ENCODE measurements at regions not wholly inside any gene's neighbourhood (a gene's known extent, or its start where the extent isn't known, plus 50 kb on each side); places are given as distances from the start of the nearest gene placed in this dataset.
"Not testable (repeated sequence)": the region's sequence is repeated elsewhere in the genome, so short reads cannot be mapped to it uniquely, and the experiment has no call there.

GRCh38 chr16:66205287-66206231 is 160.9 kb upstream of the CDH5 start:
- no peak for DNase-seq

DNA sequence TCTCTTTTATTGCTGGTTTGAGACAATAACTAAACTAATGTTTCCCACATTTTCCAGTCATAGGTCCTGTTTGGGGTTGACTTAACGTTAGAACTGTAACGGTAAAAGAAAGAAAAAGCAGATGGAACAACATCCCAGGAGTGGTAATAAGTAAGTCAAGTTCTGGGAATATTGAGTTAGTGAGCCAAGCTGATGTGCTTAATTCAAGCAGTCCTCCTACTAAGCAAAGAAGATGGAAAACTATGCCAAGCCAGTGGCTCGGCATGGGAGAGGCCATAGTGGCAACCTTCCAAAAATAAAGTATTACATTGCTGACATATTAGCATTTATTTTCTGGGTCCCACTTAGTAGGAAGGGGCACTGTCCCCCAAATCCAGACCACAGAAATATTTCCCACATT is 161.7 kb upstream of the CDH5 start:
- DNase-seq = no peak

- no peak for DNase-seq
Observed at GRCh38 chr16:66203476-66203875, 163.0 kb upstream of the CDH5 start.

GRCh38 chr16:66199189-66199588 is 167.3 kb upstream of the CDH5 start:
- no peak for DNase-seq

DNA sequence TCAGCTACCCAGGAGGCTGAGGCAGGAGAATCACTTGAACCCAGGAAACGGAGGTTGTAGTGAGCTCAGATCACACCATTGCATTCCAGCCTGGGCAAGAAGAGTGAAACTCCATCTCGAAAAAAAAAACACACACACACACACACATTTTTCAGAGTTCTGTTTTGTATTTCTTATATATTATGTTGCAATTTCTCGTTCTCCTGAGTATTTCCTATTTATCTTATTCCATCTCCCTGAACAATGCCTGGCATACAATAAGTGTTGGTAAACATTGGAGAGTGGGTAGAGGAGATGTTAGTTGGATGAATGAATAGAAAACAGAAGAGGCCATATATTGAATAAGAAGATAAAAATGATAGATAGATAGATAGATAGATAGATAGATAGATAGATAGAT is 167.8 kb upstream of the CDH5 start:
- DNase-seq = no peak

- DNase-seq = no peak
Observed at GRCh38 chr16:66197668-66198278, 168.7 kb upstream of the CDH5 start.

DNA sequence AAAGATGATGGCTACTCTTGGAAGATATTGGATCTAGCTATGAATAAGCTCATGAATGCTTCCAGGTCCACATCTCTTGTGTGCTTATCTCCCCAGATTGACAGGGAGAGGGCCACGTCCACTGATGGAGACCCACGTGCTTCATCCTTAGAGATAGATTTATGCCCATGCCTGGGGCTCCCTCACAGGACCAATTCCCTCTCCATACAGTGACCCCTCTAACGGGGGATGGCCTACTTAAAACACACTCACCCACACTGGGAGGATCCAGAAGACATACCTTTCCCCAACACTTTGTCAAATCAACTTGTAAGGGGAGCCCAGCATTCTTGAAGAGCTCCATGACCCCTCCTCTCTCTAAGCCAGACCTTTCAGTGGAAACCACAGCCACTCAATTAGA is 169.7 kb upstream of the CDH5 start:
- DNase-seq = no peak

DNA sequence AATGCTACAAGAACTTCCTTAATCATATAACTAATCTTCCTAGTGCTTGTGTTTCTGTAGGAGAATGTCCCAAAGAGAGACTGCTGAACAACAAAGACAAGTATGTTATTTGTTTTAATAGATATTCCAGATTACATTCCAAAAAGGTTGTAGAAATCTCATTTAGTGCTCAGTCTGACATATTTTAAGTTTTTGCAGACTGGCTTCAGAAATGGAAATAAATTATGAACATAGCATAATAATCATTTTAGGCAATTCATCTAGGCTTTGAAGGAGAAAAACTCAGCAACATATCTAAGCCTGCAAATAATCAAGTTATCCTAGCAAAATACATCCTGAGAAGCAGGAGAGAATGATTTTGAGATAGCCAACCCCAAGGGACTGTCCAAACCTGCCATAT is 171.6 kb upstream of the CDH5 start:
- DNase-seq = no peak

- DNase-seq = no peak
Observed at GRCh38 chr16:66193543-66194229, 172.8 kb upstream of the CDH5 start.

DNA sequence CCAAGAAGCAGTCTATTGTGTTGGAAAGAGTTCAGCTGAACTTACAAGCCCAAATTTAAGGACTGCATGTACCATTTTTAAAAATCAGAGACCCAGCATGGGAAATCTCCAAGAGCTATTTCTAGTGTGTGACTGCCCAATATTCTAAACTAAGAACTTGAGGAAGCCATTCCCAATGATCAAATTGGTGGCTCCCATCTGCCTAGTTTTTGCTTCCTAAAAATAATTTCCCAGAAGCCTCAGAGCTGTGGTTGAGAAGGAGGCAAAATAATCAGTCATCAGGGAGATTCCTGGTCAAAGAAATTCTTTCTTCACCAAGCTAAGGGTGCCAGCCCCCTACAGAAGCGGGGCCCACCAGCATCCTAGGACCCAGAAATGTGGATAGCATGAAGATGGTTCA is 176.1 kb upstream of the CDH5 start:
- DNase-seq = no peak

GRCh38 chr16:66189951-66190350 is 176.5 kb upstream of the CDH5 start:
- no peak for DNase-seq

DNA sequence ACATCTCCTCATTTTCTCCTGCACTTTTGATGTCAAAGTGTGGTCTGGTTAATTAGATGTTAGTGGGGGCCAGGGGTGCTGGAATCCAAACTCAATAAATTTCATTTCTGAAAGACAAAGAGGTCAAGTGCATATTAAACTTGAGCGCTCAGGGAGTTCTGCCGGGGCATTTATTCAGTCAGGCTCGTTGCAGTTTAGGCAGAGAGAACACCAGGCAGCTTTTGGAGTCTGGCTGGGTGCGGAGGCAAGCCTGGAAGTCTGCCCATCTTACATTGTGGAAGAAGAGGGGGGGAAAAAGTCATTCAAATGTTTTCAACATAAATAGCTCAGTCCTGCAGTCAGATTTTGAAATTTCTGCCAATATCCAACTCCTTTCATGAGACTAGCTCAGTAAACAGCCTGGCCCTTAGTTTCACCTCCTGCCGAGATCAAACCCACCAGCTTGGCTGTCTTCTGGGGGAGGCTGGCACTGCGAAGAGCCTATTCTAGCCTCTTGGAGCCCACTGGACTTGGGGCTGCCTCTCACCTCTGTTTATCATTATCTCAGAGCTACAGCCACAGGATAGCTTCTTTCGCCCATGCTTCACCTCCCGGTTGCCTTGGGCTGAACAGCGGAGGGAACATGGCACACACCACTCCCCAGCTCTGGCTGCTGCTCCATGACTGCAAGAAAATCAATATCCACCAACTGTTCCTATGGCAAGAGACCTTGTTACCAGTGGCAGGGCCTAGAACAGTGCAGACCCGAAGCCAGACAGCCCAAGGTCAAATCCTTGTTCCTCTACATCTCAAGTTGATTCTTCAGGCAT is 177.4 kb upstream of the CDH5 start:
- no peak for DNase-seq

- DNase-seq = no peak
Observed at GRCh38 chr16:66186251-66186785, 180.2 kb upstream of the CDH5 start.

DNA sequence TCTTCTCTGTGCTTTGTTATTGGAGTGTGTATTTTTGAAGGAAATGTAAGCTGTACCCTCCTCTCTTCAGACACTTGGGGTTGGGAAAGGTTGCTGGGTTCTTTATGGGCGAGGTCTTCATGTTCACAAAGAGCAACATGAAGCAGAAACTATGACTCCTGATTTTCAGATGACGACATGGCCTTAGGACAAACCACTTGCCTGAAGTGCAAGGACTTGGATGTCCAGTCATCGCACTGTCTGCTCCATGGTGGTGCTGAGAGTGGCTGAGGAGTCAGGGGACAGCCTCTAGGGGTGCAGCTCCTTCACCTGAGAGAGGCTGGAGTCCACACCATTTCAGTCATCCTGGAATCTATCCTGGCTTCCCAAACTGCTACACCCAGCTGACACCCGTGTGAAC is 183.9 kb upstream of the CDH5 start:
- DNase-seq = no peak

DNA sequence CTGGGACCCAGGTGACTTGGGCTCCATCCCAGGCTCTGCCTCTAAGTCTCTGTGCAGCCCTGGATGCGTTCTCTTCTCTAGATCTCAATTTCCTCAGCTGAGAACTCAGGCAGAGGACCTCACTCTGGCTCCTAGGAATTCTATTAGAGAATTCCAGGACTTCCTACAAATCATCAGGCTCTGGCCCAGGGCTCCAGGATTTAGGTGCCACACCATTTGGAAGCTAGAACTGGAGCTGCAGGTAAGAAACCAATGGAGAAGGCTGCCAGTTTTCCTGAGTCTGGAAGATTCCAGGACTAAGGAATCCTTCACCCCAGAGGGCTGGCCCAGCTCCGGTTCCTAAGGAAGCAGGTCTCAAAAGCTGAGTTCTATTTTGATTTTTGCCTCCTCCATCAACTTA is 189.8 kb upstream of the CDH5 start:
- DNase-seq = no peak

GRCh38 chr16:66176111-66176510 is 190.4 kb upstream of the CDH5 start:
- DNase-seq = no peak

GRCh38 chr16:66175636-66176035 is 190.9 kb upstream of the CDH5 start:
- DNase-seq = no peak

DNA sequence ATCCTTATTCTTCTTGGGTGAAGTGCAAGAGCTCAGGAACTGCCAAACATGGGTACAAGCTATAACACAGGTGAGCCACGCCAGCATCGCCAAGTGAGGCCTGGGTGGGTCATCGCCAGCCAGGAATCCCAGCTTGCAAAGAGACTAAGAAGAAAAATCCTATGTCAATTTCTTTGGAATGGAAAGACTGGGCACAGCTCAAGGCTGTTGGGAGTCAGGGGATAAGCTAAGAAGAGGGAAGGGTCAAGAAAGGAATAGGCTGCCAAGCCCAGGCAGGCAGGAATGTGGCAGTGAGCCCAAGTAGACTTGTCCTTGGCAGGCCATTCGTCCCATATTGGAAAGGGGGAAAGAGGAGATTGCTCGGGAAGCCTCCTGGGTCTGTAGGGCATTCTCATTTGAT is 191.4 kb upstream of the CDH5 start:
- DNase-seq = no peak

- DNase-seq = not testable (repeated sequence)
Observed at GRCh38 chr16:66173796-66174195, 192.7 kb upstream of the CDH5 start.

- not testable (repeated sequence) for DNase-seq
Observed at GRCh38 chr16:66173181-66173580, 193.3 kb upstream of the CDH5 start.

DNA sequence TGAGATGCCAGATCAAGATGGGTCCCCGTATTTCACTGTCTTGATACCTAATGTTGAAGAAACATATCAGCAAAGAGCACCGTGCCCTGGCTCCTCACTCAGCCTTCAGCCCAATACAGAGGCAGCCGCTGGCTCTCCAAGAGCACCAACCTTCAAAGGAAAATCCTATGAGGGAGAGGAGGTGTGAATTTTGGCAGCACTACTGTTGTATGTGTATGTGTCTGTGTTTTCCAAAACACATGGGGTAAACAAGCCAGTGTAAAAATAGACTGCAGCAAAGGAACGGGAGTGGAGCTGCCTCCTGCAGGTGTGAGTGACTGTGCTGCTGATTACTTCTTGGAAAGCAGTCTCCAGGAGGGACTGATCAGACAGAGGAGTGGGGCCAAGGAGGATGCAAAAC is 194.0 kb upstream of the CDH5 start:
- no peak for DNase-seq

DNA sequence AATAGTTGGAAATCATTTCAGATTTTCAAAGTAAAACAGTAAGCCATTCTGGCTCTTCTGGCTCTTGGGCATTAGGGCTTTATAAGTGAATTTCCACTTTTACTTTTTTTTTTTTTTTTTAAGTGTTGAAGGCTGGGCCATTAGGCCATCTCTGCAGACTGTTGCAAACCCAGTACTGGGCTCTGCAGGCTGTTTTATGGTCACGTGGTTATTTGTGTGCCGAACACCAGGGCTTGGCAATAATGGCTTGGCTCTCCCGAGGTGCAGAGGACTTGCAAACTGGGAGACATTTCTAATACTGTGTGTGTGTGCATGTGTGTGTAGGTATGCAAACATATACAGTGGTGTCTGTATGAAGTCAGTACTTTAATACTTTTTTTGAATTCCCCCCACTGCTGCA is 194.9 kb upstream of the CDH5 start:
- DNase-seq = no peak

GRCh38 chr16:66170989-66171388 is 195.5 kb upstream of the CDH5 start:
- no peak for DNase-seq

Data from amniotic stem cell (primary cell).